Duodenal mucosa (tissue), 2 donors: ENCODE measurements at regions not wholly inside any gene's neighbourhood (a gene's known extent, or its start where the extent isn't known, plus 50 kb on each side); places are given as distances from the start of the nearest gene placed in this dataset.

ENCODE experiments used
- H3K27ac ChIP-seq: one replicate; pipeline ENCODE4 v1.7.0; 2013; ENCODE audit warnings: low read depth, low read length
- H3K27me3 ChIP-seq, 2 donors: one replicate each; pipeline ENCODE4 v1.7.0; 2013; ENCODE audit warnings: low read length in 2 of 2, control low read depth in 1 of 2; ENCODE audit not compliant: insufficient read depth in 2 of 2, control insufficient read depth in 1 of 2
- H3K36me3 ChIP-seq, 2 donors: one replicate each; pipeline ENCODE4 v1.7.0; 2013; ENCODE audit warnings: low read length in 2 of 2, control low read depth in 1 of 2; ENCODE audit not compliant: insufficient read depth in 2 of 2, control insufficient read depth in 1 of 2
- H3K4me1 ChIP-seq, 2 donors: one replicate each; pipeline ENCODE4 v1.7.0; 2013; ENCODE audit warnings: low read length in 2 of 2, control low read depth in 1 of 2; ENCODE audit not compliant: insufficient read depth in 2 of 2, control insufficient read depth in 1 of 2
- H3K4me3 ChIP-seq, 2 donors: one replicate each; pipeline ENCODE4 v1.7.0; 2013; ENCODE audit warnings: low read length in 2 of 2, low read depth in 1 of 2
- H3K9ac ChIP-seq, 2 donors: one replicate each; pipeline ENCODE4 v1.7.0; 2013; ENCODE audit warnings: low read length in 2 of 2, low read depth in 1 of 2
- H3K9me3 ChIP-seq, 2 donors: one replicate each; pipeline ENCODE4 v1.7.0; 2013; ENCODE audit warnings: low read length in 2 of 2, control low read depth in 1 of 2; ENCODE audit not compliant: control insufficient read depth in 1 of 2

GRCh38 chr12:76679778-76680177 lies 84.1 kb upstream of the ZDHHC17 start:
- H3K4me3 ChIP-seq, result no peak overlapping the region
- H3K9me3 ChIP-seq, result no peaks in the 10 kb centered on the region
- no peak overlapping the region for H3K27ac ChIP-seq
- H3K36me3 ChIP-seq, result no peaks in the 10 kb centered on the region
- H3K9ac ChIP-seq, result no peak overlapping the region
- H3K27me3 ChIP-seq, result no peaks in the 10 kb centered on the region
- peaks cover 0 to 4% of the 10 kb centered on the region in 2 donors for H3K4me1 ChIP-seq

DNA sequence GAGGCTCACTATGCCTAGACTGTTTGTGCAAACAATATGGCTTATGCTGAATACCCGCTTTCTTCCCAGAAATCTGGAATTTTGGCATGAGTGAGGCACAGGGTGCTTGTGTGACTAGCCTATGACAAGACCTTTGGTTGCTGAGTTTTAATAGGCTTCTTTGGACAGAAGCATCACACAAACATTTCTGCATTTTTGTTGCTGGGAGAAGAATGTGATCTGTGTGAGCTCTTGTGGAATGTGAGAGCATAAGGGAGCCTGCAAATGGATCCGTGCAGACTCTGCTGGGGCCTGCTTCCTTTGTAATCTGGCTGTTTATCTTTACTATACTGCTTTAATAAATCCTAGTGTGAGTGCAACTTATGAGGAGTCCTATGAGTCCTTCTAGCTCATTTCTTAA lies 83.0 kb upstream of the ZDHHC17 start:
- Histone ChIP-seq H3K36me3 (no peaks in the 10 kb centered on the region), H3K27me3 (no peaks in the 10 kb centered on the region), H3K9me3 (no peaks in the 10 kb centered on the region), H3K4me1 (peaks cover 4 to 6% of the 10 kb centered on the region in 2 donors), H3K27ac (no peak overlapping the region), H3K9ac (no peak overlapping the region), H3K4me3 (no peak overlapping the region)

DNA sequence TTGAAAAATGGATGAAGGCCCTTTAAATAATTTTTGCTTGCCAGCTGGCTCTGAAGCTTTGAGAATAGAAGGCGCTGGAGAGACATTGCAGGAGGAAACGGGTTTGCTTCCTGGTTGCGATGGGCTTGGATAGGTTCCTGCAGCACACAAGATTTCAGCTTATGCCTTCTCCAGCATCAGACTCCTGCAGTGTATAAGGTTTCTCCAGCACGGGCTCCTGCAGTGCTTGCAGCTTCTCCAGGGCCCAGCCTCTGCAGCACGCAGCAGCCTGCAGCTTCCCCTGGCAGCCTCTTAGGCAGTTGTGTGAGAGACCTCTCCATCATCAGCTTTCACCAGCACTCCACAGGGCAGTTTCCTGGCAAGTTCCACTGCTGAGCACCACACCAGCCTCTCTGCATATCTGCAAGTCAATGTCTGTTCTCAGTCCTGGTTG lies 78.7 kb upstream of the ZDHHC17 start:
- no peak overlapping the region for H3K27ac ChIP-seq
- peak overlapping the region in 1 of 2 donors; percentile 26 for H3K4me3 ChIP-seq
- H3K9ac ChIP-seq, result no peak overlapping the region
- no peaks in the 10 kb centered on the region for H3K9me3 ChIP-seq
- H3K36me3 ChIP-seq, result no peaks in the 10 kb centered on the region
- peaks cover 0 to 6% of the 10 kb centered on the region in 2 donors for H3K4me1 ChIP-seq
- H3K27me3 ChIP-seq, result no peaks in the 10 kb centered on the region

DNA sequence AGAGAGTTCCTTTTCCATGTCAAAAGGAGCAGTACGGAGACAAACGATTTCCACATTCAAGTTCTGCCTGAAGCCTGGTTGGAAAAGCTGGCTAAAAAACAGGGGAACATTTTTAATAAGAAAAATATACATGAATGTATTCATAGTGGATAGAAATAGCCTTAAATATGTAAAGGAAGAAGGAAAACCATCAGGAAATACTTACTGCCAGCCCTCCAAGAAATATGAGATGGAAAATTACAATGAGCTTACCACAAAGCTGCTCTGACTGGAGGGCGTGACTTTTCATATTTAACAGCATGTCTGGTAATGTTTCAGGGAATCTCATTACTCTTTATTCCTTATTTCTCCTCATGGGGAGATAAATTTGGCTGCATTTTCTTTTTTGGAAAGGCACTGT lies 75.9 kb upstream of the ZDHHC17 start:
- peaks cover 0 to 6% of the 10 kb centered on the region in 2 donors for H3K4me1 ChIP-seq
- no peak overlapping the region for H3K4me3 ChIP-seq
- no peak overlapping the region for H3K27ac ChIP-seq
- H3K9ac ChIP-seq, result no peak overlapping the region
- H3K9me3 ChIP-seq, result no peaks in the 10 kb centered on the region
- no peaks in the 10 kb centered on the region for H3K36me3 ChIP-seq
- H3K27me3 ChIP-seq, result no peaks in the 10 kb centered on the region

- H3K9ac ChIP-seq, result no peak overlapping the region
- no peak overlapping the region for H3K27ac ChIP-seq
- no peaks in the 10 kb centered on the region for H3K36me3 ChIP-seq
- H3K27me3 ChIP-seq, result no peaks in the 10 kb centered on the region
- H3K9me3 ChIP-seq, result no peaks in the 10 kb centered on the region
- no peak overlapping the region for H3K4me3 ChIP-seq
- peaks cover 0 to 6% of the 10 kb centered on the region in 2 donors for H3K4me1 ChIP-seq
Measured at GRCh38 chr12:76688631-76689030, 75.3 kb upstream of the ZDHHC17 start.

DNA sequence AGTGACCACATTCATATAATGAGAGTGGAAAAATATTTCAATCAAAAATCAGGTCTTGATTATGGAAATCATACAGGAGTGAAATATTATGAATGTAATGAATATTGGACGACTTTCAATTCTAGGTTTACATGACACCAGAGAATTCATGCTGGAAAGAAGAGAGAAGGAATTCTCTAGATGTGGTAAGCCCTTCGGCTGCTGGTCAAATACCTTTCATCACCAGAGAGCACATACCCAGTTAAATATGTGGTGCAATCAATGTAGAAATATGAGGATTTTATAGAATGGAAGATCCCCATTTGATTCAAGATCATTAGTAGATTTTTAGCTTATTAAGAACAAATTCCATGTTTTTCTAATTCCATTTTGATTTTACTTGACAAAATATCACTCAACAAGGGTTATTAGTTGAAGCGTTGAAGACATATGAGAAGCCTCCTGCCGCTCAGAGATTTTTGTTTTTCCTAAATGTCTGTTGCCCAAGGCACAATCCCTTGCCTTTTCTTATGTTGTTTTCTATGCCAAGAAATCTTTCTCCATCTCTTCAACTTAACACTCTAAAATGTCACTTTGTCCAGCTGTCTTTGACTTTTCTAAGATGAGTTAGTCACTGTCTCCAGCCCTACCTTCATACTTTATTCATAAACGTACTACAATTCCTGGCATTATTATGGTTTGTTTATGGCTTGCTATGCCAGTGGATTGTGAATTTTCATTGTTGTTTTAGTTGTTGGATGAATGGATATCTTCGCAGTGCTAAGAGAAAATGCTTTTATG lies 72.8 kb upstream of the ZDHHC17 start:
- no peak overlapping the region for H3K9ac ChIP-seq
- H3K36me3 ChIP-seq, result no peaks in the 10 kb centered on the region
- H3K27ac ChIP-seq, result no peak overlapping the region
- H3K4me3 ChIP-seq, result no peak overlapping the region
- H3K4me1 ChIP-seq, result no peaks in the 10 kb centered on the region
- no peaks in the 10 kb centered on the region for H3K9me3 ChIP-seq
- H3K27me3 ChIP-seq, result no peaks in the 10 kb centered on the region

DNA sequence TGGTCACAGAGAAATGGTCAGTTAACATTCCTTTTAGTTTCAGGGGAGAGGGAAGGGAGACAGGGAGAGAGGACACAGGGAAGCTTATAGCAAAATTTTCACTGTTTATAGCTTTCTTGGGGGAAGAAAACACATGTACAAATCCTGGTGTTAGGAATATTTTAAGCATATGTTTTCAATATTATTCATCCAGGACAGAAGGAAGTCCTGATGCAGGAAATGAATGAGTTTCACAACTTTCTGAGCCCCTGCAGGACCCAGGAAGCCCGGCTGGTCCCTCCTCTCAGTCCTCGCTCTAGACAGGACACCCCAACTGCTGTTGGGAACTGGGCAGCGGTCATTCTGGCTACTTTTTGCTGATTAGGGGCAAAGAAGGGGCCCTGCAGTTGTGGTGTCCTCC lies 71.1 kb upstream of the ZDHHC17 start:
- Histone ChIP-seq H3K4me1 (no peaks in the 10 kb centered on the region), H3K27me3 (no peaks in the 10 kb centered on the region), H3K4me3 (no peak overlapping the region), H3K27ac (no peak overlapping the region), H3K9ac (no peak overlapping the region), H3K36me3 (no peaks in the 10 kb centered on the region), H3K9me3 (no peaks in the 10 kb centered on the region)

- H3K4me1 ChIP-seq, result no peaks in the 10 kb centered on the region
- H3K27me3 ChIP-seq, result no peaks in the 10 kb centered on the region
- H3K4me3 ChIP-seq, result no peak overlapping the region
- H3K27ac ChIP-seq, result no peak overlapping the region
- no peak overlapping the region for H3K9ac ChIP-seq
- H3K36me3 ChIP-seq, result no peaks in the 10 kb centered on the region
- no peaks in the 10 kb centered on the region for H3K9me3 ChIP-seq
Measured at GRCh38 chr12:76694369-76694768, 69.5 kb upstream of the ZDHHC17 start.

DNA sequence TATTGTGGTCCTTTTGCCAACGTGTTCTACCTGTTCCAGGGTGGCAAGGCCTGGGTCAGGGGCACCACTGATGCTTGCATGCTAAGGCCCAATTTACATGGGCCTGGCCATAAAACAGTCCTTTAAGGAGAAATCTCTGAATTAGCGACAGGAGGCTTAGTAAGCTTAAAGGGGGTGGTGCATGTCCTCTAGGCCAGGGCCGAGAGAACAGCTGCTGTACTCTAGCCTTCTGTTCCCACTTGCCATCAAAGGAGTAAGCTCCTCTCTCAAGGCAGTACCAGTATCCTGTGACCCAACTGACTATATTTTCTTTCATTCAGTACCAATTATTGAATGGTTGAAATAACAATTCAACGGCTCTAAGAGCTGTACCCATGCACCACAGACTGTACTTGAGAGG lies 67.7 kb upstream of the ZDHHC17 start:
- no peak overlapping the region for H3K27ac ChIP-seq
- no peak overlapping the region for H3K9ac ChIP-seq
- no peaks in the 10 kb centered on the region for H3K9me3 ChIP-seq
- H3K4me1 ChIP-seq, result no peaks in the 10 kb centered on the region
- H3K4me3 ChIP-seq, result no peak overlapping the region
- no peaks in the 10 kb centered on the region for H3K27me3 ChIP-seq
- no peaks in the 10 kb centered on the region for H3K36me3 ChIP-seq

DNA sequence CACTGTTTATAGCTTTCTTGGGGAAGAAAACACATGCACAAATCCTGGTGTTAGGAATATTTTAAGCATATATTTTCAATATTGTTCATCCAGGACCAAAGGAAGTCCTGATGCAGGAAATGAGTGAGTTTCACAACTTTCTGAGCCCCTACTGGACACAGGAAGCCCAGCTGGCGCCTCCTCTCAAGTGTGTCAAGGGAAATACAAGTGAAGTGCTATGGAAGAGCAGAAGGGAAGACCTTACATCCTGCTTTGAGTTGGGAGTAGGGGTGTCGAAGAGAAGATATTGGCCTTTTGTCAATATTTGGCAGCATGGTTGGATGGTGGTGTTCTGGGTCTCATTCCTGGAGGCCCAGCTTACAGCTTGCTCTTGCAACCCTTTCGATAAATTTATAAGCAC lies 66.1 kb upstream of the ZDHHC17 start:
- H3K4me1 ChIP-seq, result no peaks in the 10 kb centered on the region
- H3K27ac ChIP-seq, result no peak overlapping the region
- H3K27me3 ChIP-seq, result no peaks in the 10 kb centered on the region
- H3K9me3 ChIP-seq, result no peaks in the 10 kb centered on the region
- no peak overlapping the region for H3K9ac ChIP-seq
- no peaks in the 10 kb centered on the region for H3K36me3 ChIP-seq
- H3K4me3 ChIP-seq, result no peak overlapping the region
